Nephron (organoid): ENCODE measurements at regions not wholly inside any gene's neighbourhood (a gene's known extent, or its start where the extent isn't known, plus 50 kb on each side); places are given as distances from the start of the nearest gene placed in this dataset.
A peak's percentile ranks its signal among the peaks of the same experiment; 100 is the strongest.

Source experiments
- H3K27ac Mint-ChIP-seq, 3 experiments: 2 replicates each; pipeline ENCODE4 v1.8.0; 2020; ENCODE audit warnings: mixed read lengths in 3 of 3, mild to moderate bottlenecking in 2 of 3, moderate library complexity in 1 of 3
- H3K27me3 Mint-ChIP-seq: 2 replicates; pipeline ENCODE4 v1.8.0; 2021; ENCODE audit warnings: low read depth, mild to moderate bottlenecking, moderate library complexity, mixed read lengths
- H3K36me3 Mint-ChIP-seq: 2 replicates; pipeline ENCODE4 v1.8.0; 2020; ENCODE audit warnings: low read depth, mixed read lengths
- H3K4me1 Mint-ChIP-seq: 2 replicates; pipeline ENCODE4 v1.8.0; 2020; ENCODE audit warnings: mixed read lengths
- H3K4me3 Mint-ChIP-seq, 3 experiments: 2 replicates each; pipeline ENCODE4 v1.8.0; 2020; ENCODE audit warnings: mild to moderate bottlenecking in 3 of 3, mixed read lengths in 3 of 3, moderate library complexity in 2 of 3
- H3K9me3 Mint-ChIP-seq: 2 replicates; pipeline ENCODE4 v1.8.0; 2020; ENCODE audit warnings: mixed read lengths
- TF ChIP-seq, protein P1 (sequence below), 3 experiments: fragments of 200-600 bp; sonication (generic); IDR thresholded peaks; one replicate each; pipeline ENCODE4 v1.5.0; 2021; ENCODE audit warnings: antibody characterized with exemption in 3 of 3; ENCODE audit not compliant: unreplicated experiment in 3 of 3

DNA sequence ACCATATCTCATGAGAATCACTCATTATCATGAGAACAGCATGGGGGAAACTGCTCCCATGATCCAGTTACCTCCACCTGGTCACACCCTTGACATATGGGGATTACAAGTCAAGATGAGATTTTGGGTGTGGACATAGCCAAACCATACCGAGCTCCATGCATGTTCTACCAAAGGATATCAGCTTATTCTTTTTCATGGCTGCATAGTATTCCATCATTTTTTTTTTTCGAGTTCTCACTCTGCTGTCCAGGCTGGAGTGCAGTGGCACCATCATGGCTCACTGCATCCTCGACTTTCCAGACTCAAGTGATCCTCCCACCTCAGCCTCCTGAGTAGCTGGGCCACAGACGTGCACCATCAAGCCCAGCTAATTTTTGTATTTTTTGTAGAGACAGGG lies 668.3 kb downstream of the GATA3 start:
- peaks cover 18% of the 10 kb centered on the region for H3K4me1 Mint-ChIP-seq
- H3K27ac Mint-ChIP-seq = no peak overlapping the region
- peaks cover 7% of the 10 kb centered on the region for H3K36me3 Mint-ChIP-seq
- no peaks in the 10 kb centered on the region for H3K27me3 Mint-ChIP-seq
- peaks cover 26% of the 10 kb centered on the region for H3K9me3 Mint-ChIP-seq
- no peak overlapping the region for H3K4me3 Mint-ChIP-seq
- TF ChIP-seq, protein P1, sequence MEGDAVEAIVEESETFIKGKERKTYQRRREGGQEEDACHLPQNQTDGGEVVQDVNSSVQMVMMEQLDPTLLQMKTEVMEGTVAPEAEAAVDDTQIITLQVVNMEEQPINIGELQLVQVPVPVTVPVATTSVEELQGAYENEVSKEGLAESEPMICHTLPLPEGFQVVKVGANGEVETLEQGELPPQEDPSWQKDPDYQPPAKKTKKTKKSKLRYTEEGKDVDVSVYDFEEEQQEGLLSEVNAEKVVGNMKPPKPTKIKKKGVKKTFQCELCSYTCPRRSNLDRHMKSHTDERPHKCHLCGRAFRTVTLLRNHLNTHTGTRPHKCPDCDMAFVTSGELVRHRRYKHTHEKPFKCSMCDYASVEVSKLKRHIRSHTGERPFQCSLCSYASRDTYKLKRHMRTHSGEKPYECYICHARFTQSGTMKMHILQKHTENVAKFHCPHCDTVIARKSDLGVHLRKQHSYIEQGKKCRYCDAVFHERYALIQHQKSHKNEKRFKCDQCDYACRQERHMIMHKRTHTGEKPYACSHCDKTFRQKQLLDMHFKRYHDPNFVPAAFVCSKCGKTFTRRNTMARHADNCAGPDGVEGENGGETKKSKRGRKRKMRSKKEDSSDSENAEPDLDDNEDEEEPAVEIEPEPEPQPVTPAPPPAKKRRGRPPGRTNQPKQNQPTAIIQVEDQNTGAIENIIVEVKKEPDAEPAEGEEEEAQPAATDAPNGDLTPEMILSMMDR (IDR thresholded peaks at IDR 0.05; ENCODE audit: unreplicated experiment in 3 of 3) = no peak

- H3K4me1 Mint-ChIP-seq = peaks cover 18% of the 10 kb centered on the region
- H3K9me3 Mint-ChIP-seq = peaks cover 8% of the 10 kb centered on the region
- no peak overlapping the region for H3K27ac Mint-ChIP-seq
- no peak overlapping the region for H3K4me3 Mint-ChIP-seq
- peaks cover 8% of the 10 kb centered on the region for H3K27me3 Mint-ChIP-seq
- no peaks in the 10 kb centered on the region for H3K36me3 Mint-ChIP-seq
- TF ChIP-seq, protein P1 (IDR thresholded peaks at IDR 0.05; ENCODE audit: unreplicated experiment in 3 of 3) = no peak
Measured at GRCh38 chr10:8725343-8725742, 670.9 kb downstream of the GATA3 start.

GRCh38 chr10:8726084-8726778 lies 671.7 kb downstream of the GATA3 start:
- peaks cover 8% of the 10 kb centered on the region for H3K9me3 Mint-ChIP-seq
- H3K27ac Mint-ChIP-seq = peak overlapping the region in 1 of 3 experiments; percentile 63
- TF ChIP-seq, protein P1 (IDR thresholded peaks at IDR 0.05; ENCODE audit: unreplicated experiment in 3 of 3) = no peak
- no peaks in the 10 kb centered on the region for H3K36me3 Mint-ChIP-seq
- peaks cover 8% of the 10 kb centered on the region for H3K27me3 Mint-ChIP-seq
- peaks cover 18% of the 10 kb centered on the region for H3K4me1 Mint-ChIP-seq
- H3K4me3 Mint-ChIP-seq = no peak overlapping the region

- Mint-ChIP-seq H3K4me3 (no peak overlapping the region), H3K36me3 (no peaks in the 10 kb centered on the region), H3K9me3 (peaks cover 8% of the 10 kb centered on the region), H3K27ac (peak overlapping the region in 1 of 3 experiments; percentile 63), H3K4me1 (peaks cover 18% of the 10 kb centered on the region), H3K27me3 (peaks cover 8% of the 10 kb centered on the region)
- TF ChIP-seq, protein P1 (IDR thresholded peaks at IDR 0.05; ENCODE audit: unreplicated experiment in 3 of 3) = no peak
Measured at GRCh38 chr10:8726779-8727084, 672.2 kb downstream of the GATA3 start.

DNA sequence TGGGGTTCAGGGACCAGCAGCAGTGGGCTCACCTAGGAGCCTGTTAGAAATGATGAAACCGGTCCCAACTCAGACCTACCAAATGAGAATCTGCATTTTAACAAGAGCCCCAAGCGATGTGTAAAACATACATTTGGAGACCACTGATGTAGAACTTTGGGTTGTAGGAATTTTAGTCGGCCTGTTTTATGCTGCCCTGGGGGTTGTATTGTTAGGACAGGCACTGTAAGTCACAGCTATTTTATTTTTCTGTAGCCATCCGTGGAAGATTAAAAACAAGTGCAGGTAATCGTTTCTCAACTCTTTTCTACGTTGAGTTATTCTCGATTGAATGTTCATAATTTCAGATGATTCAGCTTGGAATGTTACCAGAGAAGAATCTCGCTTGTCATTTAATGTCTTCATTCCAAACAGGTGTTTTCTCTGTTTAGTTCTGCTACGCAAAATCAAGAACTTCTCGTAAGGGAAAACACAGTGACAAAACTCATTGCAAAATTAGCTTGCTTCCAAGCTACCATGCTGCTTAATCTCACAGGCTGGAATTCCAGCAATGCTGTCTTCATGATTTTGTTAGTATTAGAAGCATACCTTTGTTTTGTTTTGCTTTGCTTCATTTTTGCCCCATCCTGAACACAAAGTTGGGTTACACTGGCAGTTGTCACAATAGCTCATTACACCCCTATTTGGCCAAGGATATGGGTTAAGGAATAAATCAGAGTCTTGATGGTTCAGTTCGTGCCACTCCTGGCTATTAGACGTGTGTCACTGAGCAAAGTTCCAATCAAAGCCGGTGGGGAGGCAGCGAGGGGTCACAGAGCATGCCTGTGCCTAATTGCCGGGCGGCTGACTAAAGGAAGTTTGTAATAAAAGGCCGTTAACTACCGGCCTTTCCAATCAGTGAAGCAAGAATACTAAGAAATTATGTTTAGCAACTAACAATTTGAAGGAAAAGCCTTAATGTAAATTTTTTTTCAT lies 676.9 kb downstream of the GATA3 start:
- Mint-ChIP-seq H3K36me3 (no peaks in the 10 kb centered on the region), H3K4me1 (peaks cover 10% of the 10 kb centered on the region), H3K9me3 (no peaks in the 10 kb centered on the region), H3K27ac (no peak overlapping the region), H3K27me3 (peaks cover 33% of the 10 kb centered on the region), H3K4me3 (no peak overlapping the region)
- TF ChIP-seq, protein P1 (IDR thresholded peaks at IDR 0.05; ENCODE audit: unreplicated experiment in 3 of 3) = no peak
